K562 (cell line): ENCODE measurements at regions not wholly inside any gene's neighbourhood (a gene's known extent, or its start where the extent isn't known, plus 50 kb on each side); places are given as distances from the start of the nearest gene placed in this dataset.

Experiments
- ADNP ChIP-seq: fragments of 200-800 bp; sonication (Bioruptor generic); IDR thresholded peaks from 2 replicates; pipeline ENCODE4 v1.6.1; 2016; ENCODE audit warnings: missing genetic modification characterization, missing compliant biosample characterization
- ETV5 ChIP-seq: sonication (generic); formaldehyde crosslinking; IDR thresholded peaks from 2 replicates; pipeline ENCODE4 v1.4.0; 2020; ENCODE audit warnings: low read depth, mild to moderate bottlenecking, missing genetic modification reagents
- FOXA3 ChIP-seq, 2 experiments: fragments of 450-650 bp in 1 of 2; sonication (generic) in 1 of 2; formaldehyde crosslinking; IDR thresholded peaks in 1 of 2; conservative IDR thresholded peaks in 1 of 2; 2 replicates each; pipeline versions ENCODE4 v1.4.0 to v1.8.0; 2020 to 2022; ENCODE audit warnings: mild to moderate bottlenecking in 2 of 2, missing genetic modification reagents in 1 of 2
- MCM5 ChIP-seq: fragments of 450-650 bp; IDR thresholded peaks from 2 replicates; pipeline ENCODE4 v1.6.1; 2016; ENCODE audit warnings: low read depth
- OTX1 ChIP-seq: fragments of 450-650 bp; formaldehyde crosslinking; IDR thresholded peaks from 2 replicates; pipeline ENCODE4 v1.4.0; 2022; ENCODE audit warnings: mild to moderate bottlenecking
- ZC3H8 ChIP-seq: fragments of 450-650 bp; IDR thresholded peaks from 2 replicates; pipeline ENCODE4 v1.6.1; 2017
- ZFP1 ChIP-seq: fragments of 450-650 bp; formaldehyde crosslinking; IDR thresholded peaks from 2 replicates; pipeline ENCODE4 v1.4.0; 2020; ENCODE audit warnings: mild to moderate bottlenecking, mixed read lengths
- TF ChIP-seq, protein P1 (sequence below): fragments of 250-450 bp; sonication (Bioruptor Pico); IDR thresholded peaks from 2 replicates; pipeline ENCODE4 v1.5.0; 2021
- TF ChIP-seq, protein P2 (sequence below): fragments of 450-650 bp; formaldehyde crosslinking; conservative IDR thresholded peaks from 2 replicates; pipeline ENCODE4 v1.4.0; 2022; ENCODE audit warnings: mild to moderate bottlenecking, missing genetic modification characterization
- TF ChIP-seq, protein P3 (sequence below): fragments of 450-650 bp; conservative IDR thresholded peaks from 2 replicates; pipeline ENCODE4 v1.6.1; 2016; ENCODE audit warnings: missing genetic modification characterization, low read depth, mild to moderate bottlenecking, control low read depth, missing compliant biosample characterization
- TF ChIP-seq, protein P4 (sequence below): sonication (generic); formaldehyde crosslinking; IDR thresholded peaks from 2 replicates; pipeline ENCODE4 v1.8.0; 2022; ENCODE audit warnings: mild to moderate bottlenecking, low read depth, missing genetic modification reagents
- TF ChIP-seq, protein P5 (sequence below): sonication (generic); formaldehyde crosslinking; IDR thresholded peaks from 2 replicates; pipeline ENCODE4 v1.8.1; 2023; ENCODE audit warnings: mild to moderate bottlenecking, missing genetic modification reagents
- TF ChIP-seq, protein P6 (sequence below): sonication (generic); formaldehyde crosslinking; IDR thresholded peaks from 2 replicates; pipeline ENCODE4 v1.9.0; 2022; ENCODE audit warnings: mild to moderate bottlenecking, missing genetic modification reagents

DNA sequence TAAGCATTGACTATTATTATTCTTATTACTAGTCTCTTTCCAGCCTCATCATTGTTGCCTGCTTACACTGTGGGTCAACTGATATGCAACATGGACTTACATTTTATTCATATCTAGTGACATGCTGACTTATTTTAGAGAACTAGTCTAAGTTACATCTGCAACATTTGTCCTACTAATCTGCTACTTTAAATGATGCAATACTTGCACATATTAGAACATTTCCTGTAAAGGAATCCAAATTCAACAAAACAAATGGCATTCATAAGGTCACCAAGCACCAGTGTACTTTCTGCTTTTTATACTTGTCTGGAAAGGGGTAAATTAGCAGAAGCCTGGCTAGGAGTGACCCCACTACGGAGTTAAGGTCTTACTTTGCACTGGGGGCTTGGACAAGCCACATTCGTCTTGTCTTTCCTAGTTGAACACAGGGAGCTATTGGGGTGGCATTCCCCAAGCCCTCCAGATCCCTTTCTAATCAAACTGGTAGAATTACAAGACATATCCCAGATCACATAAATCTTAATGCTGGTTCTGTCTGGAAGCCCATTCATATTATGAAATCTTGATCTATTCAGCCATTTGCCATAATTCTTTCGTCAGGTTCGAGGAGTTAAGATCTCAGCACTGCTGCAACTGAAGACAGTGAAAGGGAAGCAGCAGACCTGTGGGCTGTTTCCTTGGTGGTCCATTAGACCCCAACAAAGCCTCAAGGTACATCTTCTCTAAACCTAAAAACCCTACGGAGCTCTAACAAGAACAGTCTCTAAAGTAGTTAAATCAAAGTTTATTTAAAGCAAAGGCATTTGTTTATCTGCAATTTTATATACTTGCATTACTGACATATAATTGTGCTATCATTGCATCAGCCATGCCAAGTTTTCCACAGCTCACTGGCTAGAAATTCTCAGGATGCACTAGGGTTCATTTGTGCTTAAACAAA is 49.9 kb upstream of the RTN4 start (continued):
- TF ChIP-seq, protein P1, sequence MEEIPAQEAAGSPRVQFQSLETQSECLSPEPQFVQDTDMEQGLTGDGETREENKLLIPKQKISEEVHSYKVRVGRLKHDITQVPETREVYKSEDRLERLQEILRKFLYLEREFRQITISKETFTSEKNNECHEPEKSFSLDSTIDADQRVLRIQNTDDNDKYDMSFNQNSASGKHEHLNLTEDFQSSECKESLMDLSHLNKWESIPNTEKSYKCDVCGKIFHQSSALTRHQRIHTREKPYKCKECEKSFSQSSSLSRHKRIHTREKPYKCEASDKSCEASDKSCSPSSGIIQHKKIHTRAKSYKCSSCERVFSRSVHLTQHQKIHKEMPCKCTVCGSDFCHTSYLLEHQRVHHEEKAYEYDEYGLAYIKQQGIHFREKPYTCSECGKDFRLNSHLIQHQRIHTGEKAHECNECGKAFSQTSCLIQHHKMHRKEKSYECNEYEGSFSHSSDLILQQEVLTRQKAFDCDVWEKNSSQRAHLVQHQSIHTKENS (CRISPR knock-in tag) = no peak
- TF ChIP-seq, protein P2, sequence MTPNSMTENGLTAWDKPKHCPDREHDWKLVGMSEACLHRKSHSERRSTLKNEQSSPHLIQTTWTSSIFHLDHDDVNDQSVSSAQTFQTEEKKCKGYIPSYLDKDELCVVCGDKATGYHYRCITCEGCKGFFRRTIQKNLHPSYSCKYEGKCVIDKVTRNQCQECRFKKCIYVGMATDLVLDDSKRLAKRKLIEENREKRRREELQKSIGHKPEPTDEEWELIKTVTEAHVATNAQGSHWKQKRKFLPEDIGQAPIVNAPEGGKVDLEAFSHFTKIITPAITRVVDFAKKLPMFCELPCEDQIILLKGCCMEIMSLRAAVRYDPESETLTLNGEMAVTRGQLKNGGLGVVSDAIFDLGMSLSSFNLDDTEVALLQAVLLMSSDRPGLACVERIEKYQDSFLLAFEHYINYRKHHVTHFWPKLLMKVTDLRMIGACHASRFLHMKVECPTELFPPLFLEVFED (CRISPR knock-in tag) = no peak
- TF ChIP-seq, protein P3, sequence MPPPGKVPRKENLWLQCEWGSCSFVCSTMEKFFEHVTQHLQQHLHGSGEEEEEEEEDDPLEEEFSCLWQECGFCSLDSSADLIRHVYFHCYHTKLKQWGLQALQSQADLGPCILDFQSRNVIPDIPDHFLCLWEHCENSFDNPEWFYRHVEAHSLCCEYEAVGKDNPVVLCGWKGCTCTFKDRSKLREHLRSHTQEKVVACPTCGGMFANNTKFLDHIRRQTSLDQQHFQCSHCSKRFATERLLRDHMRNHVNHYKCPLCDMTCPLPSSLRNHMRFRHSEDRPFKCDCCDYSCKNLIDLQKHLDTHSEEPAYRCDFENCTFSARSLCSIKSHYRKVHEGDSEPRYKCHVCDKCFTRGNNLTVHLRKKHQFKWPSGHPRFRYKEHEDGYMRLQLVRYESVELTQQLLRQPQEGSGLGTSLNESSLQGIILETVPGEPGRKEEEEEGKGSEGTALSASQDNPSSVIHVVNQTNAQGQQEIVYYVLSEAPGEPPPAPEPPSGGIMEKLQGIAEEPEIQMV (tag) = no peak
- TF ChIP-seq, protein P4, sequence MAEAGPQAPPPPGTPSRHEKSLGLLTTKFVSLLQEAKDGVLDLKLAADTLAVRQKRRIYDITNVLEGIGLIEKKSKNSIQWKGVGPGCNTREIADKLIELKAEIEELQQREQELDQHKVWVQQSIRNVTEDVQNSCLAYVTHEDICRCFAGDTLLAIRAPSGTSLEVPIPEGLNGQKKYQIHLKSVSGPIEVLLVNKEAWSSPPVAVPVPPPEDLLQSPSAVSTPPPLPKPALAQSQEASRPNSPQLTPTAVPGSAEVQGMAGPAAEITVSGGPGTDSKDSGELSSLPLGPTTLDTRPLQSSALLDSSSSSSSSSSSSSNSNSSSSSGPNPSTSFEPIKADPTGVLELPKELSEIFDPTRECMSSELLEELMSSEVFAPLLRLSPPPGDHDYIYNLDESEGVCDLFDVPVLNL (CRISPR knock-in tag) = no peak
- TF ChIP-seq, protein P5, sequence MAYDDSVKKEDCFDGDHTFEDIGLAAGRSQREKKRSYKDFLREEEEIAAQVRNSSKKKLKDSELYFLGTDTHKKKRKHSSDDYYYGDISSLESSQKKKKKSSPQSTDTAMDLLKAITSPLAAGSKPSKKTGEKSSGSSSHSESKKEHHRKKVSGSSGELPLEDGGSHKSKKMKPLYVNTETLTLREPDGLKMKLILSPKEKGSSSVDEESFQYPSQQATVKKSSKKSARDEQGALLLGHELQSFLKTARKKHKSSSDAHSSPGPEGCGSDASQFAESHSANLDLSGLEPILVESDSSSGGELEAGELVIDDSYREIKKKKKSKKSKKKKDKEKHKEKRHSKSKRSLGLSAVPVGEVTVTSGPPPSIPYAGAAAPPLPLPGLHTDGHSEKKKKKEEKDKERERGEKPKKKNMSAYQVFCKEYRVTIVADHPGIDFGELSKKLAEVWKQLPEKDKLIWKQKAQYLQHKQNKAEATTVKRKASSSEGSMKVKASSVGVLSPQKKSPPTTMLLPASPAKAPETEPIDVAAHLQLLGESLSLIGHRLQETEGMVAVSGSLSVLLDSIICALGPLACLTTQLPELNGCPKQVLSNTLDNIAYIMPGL (CRISPR knock-in tag) = no peak
- no peak for TF ChIP-seq ETV5 (CRISPR knock-in tag)
- TF ChIP-seq, protein P6, sequence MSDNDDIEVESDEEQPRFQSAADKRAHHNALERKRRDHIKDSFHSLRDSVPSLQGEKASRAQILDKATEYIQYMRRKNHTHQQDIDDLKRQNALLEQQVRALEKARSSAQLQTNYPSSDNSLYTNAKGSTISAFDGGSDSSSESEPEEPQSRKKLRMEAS (CRISPR knock-in tag) = no peak
- TF ChIP-seq ZC3H8 = no peak
- no peak for TF ChIP-seq ADNP (tag)
- TF ChIP-seq OTX1 (CRISPR knock-in tag) = no peak
- no peak for TF ChIP-seq ZFP1
- TF ChIP-seq MCM5 = no peak
- no peak for TF ChIP-seq FOXA3 (CRISPR knock-in tag; conservative IDR thresholded peaks at IDR 0.05 in 1 of 2, IDR thresholded peaks at IDR 0.05 in 1 of 2)
